ENCODE measurements at regions not wholly inside any gene's neighbourhood (a gene's known extent, or its start where the extent isn't known, plus 50 kb on each side); places are given as distances from the start of the nearest gene placed in this dataset.

DNA sequence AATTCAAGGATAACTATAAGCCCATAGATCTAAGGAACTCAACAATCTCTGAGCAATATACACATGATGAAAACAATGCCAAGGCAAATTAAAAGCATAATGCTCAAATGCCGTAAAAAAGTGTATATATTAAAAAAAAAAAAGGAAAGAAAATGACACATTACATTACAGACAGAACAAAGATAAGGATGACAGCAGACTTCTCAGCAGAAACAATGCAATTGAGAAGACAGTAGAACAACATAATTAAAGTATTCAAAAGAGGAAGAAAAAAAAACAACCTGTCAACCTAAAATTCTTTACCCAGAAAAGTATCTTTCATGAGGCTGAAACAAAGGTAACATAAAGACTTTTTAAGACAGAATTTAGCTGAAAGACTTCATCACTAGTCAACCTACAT lies 591.7 kb downstream of the ZNF608 start:
- H3K4me1 Mint-ChIP-seq, result no peaks in the 10 kb centered on the region
- no peak overlapping the region for H3T11ph ChIP-seq (ENCODE audit: low read length)
- peaks cover 49 to 54% of the 10 kb centered on the region in 2 experiments for H3K9me3 Mint-ChIP-seq
- H3K4me2 ChIP-seq (ENCODE audit: insufficient read depth, insufficient read length, low read length), result no peak overlapping the region
- H3K27me3 ChIP-seq (ENCODE audit: insufficient read depth, low read length), result no peaks in the 10 kb centered on the region
- no peak overlapping the region for H3K23ac ChIP-seq (ENCODE audit: insufficient read length, low read depth, low read length)
- peaks cover 9% of the 10 kb centered on the region for H3K9me3 ChIP-seq (ENCODE audit: control insufficient read depth, low read depth, low read length)
- no peak overlapping the region for H2BK15ac ChIP-seq (ENCODE audit: low read depth, low read length)
- no peak overlapping the region for H2BK20ac ChIP-seq (ENCODE audit: low read depth, low read length, poor library complexity, severe bottlenecking)
- WGBS (ENCODE audit: extremely low coverage, insufficient read length, low lambda C conversion rate), result no CpG with 5 or more reads among the region's 1 CpG
- no peak overlapping the region for H3K27ac ChIP-seq (ENCODE audit: insufficient read length, low read depth, low read length)
- DNase-seq, result no peak
- no peak overlapping the region for H3K9ac ChIP-seq (ENCODE audit: extremely low read depth, insufficient read length, low read length)
- no peak overlapping the region for H3K18ac ChIP-seq (ENCODE audit: insufficient read length, low read depth, low read length)
- H3K23me2 ChIP-seq (ENCODE audit: insufficient read length, low read depth, low read length, poor library complexity, severe bottlenecking), result no peaks in the 10 kb centered on the region
- H3K4me3 Mint-ChIP-seq, result no peak overlapping the region
- no peak overlapping the region for H4K8ac ChIP-seq (replicated peaks; ENCODE audit: insufficient read length, low read depth, low read length)
- H3K56ac ChIP-seq (ENCODE audit: insufficient read length, low read depth, low read length), result no peak overlapping the region
- H3K79me1 ChIP-seq (ENCODE audit: insufficient read depth, low read depth, low read length, poor library complexity, severe bottlenecking), result no peaks in the 10 kb centered on the region
- no peak overlapping the region for H4K5ac ChIP-seq (ENCODE audit: insufficient read length, low read depth, low read length)
- TF ChIP-seq, protein P1, sequence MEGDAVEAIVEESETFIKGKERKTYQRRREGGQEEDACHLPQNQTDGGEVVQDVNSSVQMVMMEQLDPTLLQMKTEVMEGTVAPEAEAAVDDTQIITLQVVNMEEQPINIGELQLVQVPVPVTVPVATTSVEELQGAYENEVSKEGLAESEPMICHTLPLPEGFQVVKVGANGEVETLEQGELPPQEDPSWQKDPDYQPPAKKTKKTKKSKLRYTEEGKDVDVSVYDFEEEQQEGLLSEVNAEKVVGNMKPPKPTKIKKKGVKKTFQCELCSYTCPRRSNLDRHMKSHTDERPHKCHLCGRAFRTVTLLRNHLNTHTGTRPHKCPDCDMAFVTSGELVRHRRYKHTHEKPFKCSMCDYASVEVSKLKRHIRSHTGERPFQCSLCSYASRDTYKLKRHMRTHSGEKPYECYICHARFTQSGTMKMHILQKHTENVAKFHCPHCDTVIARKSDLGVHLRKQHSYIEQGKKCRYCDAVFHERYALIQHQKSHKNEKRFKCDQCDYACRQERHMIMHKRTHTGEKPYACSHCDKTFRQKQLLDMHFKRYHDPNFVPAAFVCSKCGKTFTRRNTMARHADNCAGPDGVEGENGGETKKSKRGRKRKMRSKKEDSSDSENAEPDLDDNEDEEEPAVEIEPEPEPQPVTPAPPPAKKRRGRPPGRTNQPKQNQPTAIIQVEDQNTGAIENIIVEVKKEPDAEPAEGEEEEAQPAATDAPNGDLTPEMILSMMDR (conservative IDR thresholded peaks at IDR 0.05), result no peak
- H3K27me3 Mint-ChIP-seq (ENCODE audit: low read depth), result no peaks in the 10 kb centered on the region
- H3K79me2 ChIP-seq (ENCODE audit: insufficient read depth, low read length), result no peaks in the 10 kb centered on the region
- no peak overlapping the region for H4K91ac ChIP-seq (ENCODE audit: insufficient read length, low read depth, low read length)
- no peak overlapping the region for H3K27ac Mint-ChIP-seq
- H3K4me1 ChIP-seq (ENCODE audit: insufficient read depth, low read length), result no peaks in the 10 kb centered on the region
- no peak overlapping the region for H2BK5ac ChIP-seq (ENCODE audit: insufficient read length, low read length)
- H3K14ac ChIP-seq (ENCODE audit: insufficient read depth, low read length), result no peak overlapping the region
- no peak overlapping the region for H2AFZ ChIP-seq (ENCODE audit: low read length)
- no peaks in the 10 kb centered on the region for H4K20me1 ChIP-seq (ENCODE audit: control insufficient read depth, insufficient read depth, insufficient read length)
- H2BK120ac ChIP-seq (ENCODE audit: low read depth, low read length, poor library complexity, severe bottlenecking), result no peak overlapping the region
- no peak overlapping the region for H2AK5ac ChIP-seq (ENCODE audit: insufficient read length, low read length)
- H3K4ac ChIP-seq (ENCODE audit: low read depth, low read length), result no peak overlapping the region
- peaks cover 27 to 54% (median 36%) of the 10 kb centered on the region in 3 experiments for H3K36me3 Mint-ChIP-seq (ENCODE audit: insufficient read depth in 1 of 3, low read depth in 3 of 3)
- H2BK12ac ChIP-seq (ENCODE audit: insufficient read length, low read depth, low read length), result no peak overlapping the region
